GM19351 (cell line): ENCODE measurements at regions not wholly inside any gene's neighbourhood (a gene's known extent, or its start where the extent isn't known, plus 50 kb on each side); places are given as distances from the start of the nearest gene placed in this dataset.

Experiments
- ATAC-seq: cut with Tn5 transposase; IDR thresholded peaks from one replicate; pipeline ENCODE4 v1.9.1; 2021; ENCODE audit warnings: mild to moderate bottlenecking, moderate library complexity; ENCODE audit not compliant: unreplicated experiment

DNA sequence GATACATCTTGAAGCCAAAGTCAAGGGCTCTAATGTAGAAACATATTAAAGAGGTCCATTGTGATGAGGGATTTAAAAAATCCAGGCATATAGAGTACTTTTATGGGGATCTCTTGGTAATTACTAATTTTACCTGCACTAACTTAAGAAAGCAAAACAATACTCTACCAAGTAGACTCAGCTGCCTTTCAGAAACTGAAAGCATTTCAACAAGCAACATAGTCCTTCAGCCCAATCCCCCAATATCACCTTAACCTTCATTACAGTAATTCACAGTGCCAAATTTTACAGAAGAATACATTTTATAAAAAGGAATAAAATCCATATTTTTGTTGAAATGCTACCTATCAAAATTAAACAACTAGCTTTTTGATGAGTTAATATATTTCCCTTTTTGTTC lies 422.9 kb downstream of the DTHD1 start:
- no peak for ATAC-seq

DNA sequence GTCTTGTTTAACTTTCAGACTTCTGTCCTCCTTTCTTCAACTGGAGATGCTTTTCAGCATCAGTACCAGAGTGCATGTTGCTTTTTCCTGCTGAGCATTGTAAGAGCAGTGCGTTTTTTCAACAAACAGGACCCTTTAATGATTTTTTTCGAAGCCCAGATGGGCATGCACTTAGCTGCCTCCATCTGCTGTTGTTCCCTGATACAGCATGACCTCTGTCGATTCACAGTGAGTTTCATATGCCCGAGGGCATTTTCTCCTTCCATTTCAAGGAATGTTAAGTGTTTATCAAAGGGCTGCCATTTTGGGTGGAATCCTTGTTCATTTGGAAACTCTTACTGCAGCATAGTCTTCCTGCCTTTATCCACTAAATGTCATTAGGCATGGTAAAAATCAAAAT lies 428.6 kb downstream of the DTHD1 start:
- ATAC-seq = no peak

DNA sequence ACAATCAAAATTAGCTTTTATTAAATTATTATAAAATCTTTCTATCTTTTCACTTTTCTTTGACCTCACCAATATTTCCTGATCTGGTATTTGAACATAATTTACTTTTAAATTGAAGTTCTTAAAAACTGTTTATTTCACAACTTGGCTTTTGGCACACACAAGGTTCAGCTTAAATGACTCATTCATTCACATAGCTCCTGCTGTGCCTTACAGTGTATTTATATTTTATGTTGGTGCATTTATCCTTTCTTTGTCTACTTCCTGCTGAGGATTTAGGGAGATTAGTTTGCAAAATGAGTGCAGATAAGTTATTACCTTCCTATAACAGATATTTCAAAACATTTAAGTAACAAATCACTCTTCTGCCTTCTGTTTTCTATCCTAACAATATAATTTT lies 430.6 kb downstream of the DTHD1 start:
- ATAC-seq = no peak

DNA sequence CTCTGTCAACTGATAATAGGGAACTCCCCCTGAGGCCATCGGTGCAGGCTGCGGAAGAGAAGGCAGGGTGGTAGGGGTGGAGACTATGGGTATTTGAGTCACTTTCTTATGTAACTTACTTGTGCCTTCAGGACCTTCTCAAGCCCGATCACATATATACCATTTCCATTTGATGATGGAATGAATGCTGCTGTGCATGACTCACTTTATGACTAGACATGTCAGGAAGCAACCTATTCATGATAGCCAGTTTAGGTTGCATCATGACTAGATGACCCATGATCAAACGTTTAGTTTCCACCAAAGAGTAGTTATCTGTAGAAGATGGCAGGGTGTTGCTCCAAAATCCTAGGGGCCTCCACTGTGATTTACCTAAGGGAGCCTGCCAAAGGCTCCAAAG lies 435.5 kb downstream of the DTHD1 start:
- no peak for ATAC-seq

DNA sequence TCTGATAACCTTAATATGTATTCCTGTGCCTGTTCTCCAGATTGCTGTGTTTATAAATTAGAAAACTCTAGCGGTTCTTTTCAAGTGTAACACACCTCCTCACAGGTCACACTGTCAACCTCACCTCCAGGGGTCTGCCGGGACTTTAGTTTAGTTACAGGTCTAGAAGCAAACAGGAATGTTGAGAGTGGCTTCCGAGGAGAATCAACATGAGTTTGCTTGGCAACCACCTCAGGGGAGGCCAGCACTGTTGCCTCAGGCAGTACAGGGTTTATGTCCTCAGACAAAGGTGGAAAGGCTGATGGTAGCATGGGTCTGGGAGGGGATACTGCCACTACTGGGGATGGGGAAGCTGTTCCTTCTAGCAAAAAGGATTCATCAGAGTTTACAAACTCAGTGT lies 438.0 kb downstream of the DTHD1 start:
- no peak for ATAC-seq

DNA sequence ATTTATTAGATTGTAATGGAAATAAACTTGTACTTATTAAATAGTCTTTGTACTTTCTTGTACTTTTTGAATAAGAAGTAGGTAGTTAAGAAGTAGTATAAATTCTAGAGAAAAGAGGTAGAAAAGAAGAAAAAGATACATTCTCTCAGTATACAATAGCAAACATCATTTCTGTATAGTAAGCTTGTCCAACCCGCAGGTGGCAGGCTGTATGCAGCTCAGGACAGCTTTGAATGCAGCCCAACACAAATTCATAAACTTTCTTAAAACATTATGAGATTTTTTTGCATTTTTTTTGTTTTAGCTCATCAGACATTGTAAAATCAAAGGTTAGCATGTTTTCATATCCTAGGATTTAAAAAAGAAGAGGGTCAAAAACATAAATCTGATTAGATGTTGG lies 441.6 kb downstream of the DTHD1 start:
- ATAC-seq = no peak

DNA sequence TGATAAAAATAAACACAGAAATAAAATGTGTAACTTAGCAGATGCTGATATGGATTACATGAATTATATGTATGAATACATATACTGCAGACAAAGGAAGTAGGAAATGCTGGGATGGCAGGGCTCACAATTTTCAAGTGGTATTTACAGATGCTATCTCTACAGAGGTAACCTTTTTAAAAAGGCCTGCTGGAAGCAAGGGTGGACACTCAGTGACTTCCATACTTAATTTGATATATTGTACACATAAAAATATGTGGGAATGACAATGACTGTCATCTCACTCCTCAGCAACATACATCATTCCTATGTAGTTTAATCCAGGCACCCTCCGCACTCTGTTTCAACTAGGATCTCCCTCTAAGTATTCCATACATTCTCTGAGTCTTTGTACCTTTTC lies 452.9 kb downstream of the DTHD1 start:
- no peak for ATAC-seq

DNA sequence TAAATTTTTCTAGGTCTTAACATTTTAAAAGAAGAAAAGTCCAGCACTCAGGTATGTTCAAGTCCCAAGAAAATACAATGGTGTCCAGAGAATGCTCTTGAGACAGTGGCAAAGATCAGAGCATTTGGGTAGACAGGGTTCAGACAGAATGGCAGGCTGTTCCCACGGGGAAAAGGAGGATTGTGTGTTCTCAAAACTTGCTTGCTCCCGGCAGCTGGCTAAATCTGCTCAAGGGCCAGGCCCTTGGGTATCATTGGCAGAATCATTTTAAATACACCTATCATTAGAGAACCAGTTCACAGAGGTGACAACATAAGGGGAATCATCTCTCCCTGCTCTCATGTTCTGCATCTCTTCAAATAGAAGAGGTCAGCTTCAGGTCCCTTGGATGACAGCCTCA lies 456.3 kb downstream of the DTHD1 start:
- ATAC-seq = no peak

DNA sequence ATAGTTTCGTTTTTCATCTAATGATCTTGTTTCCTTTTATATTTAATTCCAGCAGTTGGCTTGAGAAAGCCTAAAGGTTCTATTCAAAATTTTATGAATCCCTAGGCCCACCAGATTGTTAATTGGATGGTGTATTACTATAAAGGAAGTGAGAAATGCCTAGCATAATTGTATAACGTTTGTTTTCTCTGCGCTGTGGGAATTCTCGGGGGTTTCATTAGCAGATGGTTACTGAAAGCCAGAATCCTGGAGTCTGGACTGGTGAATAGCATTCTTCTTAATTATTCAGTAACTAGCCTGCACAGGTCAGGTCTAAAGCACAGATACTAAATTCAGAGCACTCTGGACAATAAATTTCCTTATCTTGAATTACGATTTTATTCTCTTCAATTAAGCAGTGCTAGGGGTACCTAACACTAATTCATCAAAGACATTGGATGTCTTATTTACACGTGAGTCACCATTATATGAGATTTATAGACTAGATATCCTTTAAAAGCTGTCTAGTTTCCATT lies 459.4 kb downstream of the DTHD1 start:
- no peak for ATAC-seq

DNA sequence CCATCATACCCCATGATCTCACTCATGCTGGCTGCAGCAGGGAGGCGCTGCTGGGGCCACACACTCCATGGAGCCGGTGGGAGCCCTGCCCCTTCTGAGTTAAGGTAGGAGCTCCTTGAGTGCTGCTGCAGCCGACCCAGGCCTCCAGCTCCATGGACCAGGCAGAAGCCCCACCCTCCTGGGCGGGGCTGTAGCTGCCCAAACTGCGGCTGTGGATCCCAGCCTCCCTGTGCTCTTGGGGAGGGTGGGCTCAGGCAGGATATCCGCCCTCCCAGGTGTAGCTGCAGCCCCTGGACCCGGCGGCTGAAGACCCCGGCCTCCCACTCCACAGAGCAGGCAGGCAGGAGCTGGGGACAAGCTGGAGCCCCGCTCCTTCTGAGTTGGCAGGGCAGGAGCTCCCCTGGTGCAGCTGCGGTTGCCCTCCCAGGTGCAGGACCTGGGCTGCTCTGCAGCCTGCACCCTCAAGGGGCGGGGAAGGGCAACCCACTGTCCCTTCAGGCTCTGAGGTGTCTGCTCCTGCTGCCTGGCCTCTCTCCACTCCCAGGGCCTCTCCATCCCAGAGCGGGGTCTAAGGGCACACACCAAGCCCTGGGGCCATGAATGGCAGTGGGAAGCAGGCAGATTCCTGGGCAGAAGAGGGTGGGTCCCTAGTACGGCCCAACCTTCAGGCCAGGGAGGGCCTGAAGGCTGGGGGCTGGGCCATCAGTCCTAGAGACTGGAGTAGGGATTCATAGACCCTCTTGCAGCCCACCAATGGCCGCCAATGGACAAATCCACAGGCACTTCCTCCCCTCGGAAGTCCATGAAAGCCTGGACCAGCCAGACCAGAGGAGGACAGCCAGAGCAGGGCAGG lies 466.1 kb downstream of the DTHD1 start:
- no peak for ATAC-seq

DNA sequence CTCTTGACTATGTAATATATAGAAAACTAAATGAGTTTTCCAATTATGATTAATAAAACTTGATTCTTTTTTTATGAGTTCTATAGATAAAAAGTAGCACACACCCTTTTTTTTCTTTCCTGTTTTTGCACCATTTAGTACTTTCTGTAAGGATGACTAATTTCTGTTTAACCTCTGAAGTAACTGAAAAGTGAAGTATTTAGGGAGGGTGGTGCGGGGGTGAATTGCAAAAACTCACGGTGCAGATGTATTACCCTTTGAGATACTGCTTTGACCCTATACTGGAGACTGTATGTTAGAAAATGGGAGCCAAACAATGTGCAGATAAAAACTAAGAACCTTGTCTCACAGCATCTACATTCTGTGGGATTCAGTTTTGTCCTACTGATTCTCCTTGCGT lies 471.6 kb downstream of the DTHD1 start:
- ATAC-seq = no peak

DNA sequence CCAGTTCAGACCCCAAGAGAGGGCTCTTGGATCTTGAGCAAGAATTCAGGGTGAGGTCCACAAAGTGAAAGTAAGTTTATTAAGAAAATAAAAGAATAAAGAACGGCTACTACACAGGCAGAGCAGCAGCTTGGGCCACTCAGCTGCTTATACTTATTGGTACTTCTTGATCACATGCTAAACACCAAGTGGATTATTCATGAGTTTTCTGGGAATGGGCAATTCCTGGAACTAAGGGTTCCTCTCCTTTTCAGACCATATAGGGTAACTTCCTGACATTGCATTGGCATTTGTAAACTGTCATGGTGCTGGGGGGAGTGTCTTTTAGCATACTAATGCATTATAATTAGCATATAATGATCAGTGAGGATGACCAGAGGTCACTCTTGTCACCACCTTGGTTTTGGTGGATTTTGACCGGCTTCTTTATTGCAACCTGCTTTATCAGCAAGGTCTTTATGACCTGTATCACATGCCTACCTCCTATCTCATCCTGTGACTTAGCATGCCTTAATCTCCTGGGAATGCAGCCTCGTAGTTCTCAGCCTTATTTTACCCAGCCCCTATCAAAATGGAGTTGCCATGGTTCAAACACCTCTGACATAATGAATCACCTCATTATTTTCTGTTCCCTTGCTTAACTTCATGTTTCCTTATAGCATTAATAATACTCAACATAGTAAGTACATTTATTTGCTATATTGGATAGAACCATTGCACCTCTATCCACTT lies 476.3 kb downstream of the DTHD1 start:
- no peak for ATAC-seq

DNA sequence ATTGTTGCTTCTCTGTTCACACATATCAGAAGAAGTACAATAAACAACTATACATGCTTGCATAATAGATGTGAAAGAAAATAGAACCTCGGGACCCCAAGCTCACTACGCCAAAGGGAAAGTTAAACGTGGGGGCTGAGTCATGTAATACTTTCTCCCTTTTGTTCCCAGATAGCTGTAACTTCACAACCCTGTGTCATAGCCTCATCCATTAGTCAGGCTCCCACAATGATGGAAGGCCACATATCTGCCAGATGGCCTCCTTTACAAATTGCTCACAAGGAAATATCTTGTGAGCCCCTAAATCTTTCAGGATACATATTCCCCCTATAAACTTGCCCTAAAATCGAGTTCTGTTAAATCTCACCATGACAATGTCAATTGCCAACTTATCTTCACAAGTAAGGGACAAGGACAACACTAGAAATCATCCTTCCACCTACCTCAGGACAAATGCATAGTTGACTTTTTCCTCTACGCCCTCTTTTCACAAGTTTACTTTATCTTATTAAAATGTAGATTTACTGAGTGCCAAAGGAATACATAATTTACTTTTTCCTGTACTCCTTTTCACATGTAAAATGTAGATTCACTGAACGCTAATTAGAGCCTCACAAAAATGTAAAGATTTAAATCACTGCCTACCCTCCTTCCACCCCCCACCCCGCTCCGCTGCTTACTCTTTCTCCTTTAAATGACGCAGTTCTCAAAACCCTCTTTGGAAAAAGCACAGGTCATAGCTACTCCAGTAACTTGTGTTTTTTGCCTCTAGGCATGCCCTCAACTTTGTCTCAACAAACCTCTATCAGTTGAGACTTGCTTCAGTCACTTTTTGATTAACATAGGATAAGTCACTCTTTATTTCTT lies 477.1 kb downstream of the DTHD1 start:
- ATAC-seq = no peak

DNA sequence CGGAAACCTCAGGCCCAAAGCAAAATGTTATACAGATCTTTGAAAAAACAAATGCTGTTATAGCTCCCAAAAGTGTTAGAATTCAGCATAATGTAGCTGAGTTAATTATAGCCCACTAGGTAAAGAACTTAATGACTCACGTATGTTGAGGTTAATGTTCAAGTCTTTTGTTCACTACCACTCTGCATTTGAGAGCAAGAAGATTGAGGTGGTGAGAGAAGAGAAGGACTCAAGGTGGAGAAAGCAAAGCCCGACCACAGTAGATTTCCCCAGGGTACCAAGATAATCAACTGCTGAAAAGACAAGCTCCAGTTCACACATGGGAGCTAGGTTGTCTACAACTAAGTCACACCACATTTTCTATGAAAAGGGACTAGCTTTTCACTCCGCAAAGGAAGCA lies 480.2 kb downstream of the DTHD1 start:
- no peak for ATAC-seq

DNA sequence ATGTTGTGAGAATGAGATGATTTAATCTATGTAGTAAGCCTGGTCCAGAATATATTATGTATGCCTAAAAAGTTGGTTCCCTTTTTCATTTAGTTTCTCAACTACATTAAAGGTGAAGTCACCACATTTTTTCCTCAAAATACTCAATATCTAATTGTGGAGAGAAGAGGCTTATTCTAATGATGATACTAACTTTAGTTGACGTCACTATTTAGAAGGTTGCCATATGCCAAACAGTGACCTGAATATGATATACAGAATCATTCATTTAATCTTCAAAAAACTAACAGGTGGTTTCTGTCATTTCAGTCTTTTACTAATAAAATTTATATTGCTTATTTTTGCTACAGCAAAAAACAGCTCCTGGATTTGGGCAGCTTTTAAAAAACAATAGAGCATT lies 480.7 kb upstream of the NWD2 start:
- no peak for ATAC-seq

DNA sequence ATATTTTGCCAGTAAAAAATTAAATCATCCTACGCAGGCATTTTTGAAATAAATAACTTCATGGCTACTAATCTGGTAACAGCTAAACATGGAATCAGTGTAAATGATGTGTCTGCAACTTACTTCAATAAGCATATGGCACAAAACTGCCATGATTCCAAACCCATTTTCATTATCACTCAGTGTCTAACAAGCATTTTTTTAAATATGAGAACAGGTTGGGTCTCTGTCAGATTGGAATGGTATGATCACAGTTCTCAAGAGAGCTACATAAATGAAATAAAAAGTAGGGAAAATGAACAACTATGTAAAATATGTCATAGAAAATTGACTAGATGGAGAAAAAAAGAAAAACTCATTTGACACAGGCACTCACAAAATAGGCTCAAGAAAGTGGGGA lies 476.9 kb upstream of the NWD2 start:
- no peak for ATAC-seq

DNA sequence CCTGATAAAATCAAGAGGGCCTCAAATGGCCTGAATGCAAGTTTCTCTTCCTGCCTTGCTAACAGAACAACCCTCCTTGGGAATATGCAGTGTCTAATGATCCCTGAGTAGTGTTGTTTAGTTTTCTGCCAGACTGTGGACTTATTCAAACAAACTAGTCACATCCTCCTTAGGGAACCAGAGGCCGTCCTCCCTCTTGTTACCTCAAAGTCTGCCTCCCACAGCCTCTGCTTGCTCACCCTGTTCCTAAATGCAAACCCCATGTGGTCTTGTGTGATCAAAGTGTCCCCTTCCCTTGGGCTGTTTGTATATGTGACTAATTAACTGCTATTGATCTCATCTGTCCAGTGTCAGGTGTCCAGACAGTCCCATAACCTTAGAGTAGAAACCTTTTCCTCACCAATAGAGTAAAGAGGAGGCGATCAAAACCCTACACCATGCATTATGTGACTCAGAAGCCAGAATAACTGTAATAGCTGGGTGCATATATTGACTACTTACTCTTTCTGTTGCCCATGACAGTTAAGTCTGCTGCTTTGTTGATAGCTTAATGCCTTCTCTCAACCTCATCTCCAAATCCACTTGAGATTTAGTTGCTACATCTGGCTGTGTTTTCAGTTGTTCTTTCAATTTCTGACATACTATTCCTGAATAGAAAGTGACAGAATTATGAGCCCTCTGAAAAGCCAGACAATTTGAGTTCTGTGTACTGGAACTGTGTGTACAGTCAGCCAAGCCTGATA lies 473.0 kb upstream of the NWD2 start:
- peak; percentile 48 for ATAC-seq

DNA sequence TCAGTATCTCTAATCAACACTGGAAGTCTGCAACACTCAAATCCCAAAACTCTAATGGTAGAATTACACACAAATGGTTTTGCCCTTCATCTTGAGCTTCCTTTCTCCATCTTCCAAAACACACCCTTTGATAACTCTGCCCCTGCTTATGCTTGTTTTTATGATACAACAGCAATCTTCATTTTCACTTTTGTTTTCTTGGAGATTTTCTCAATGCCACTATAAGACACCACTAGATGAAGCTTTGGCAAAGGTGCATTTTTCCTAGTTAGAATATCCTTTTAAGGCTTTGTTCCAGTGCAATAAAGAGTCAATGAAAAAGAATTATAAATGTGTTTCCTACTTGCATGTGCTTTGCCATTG lies 472.4 kb upstream of the NWD2 start:
- ATAC-seq = peak; percentile 44

DNA sequence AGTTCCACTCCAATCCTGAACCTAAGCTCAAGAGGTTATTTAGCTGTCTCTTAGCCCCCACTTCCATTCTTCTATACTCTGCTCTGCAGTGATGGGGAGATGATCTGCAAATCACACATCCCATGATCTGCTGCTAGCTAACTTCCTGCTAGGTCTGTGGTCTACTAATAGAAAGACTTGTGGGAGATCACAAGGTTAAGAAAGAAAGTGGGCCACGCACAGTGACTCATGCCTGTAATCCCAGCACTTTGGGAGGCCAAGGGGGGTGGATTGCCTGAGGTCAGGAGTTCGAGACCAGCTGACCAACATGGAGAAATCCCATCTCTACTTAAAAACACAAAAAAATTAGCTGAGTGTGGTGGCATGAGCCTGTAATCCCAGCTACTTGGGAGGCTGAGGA lies 471.1 kb upstream of the NWD2 start:
- no peak for ATAC-seq

DNA sequence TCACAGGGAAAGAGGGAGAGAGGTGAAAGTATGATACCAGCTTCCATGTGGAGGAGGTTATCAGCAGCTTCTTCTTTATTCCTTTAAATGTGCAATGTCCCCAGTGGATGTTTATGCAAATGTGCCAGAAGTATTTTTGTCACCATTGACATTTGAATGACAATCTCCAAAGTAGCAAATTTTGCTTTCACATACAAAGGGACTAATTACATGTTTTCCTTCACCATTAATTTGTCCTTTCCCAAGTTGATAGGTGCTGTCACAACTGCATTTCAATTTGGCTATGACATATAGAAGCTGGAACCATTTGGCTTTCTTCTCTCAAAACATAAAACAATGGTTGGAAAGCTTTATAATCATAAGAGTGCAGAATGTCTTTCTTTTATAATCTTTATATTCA lies 469.0 kb upstream of the NWD2 start:
- ATAC-seq = no peak

DNA sequence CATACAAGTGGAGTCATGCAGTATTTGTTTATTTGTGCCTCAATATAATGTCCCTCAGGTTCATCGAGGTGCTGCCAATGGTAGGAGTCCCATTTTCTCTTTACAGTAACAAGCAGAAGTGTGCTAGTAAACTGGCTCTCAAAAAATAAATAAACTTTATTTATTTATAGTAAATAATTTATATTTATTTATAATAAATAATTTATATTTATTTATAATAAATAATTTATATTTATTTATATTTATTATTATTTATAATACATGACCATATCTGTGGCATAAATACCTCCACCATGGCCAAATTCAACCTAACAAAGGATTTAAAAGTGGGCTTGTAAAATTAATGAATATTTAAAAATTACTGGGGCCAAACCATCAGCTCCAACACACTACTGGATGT lies 464.9 kb upstream of the NWD2 start:
- ATAC-seq = no peak
